Liver (tissue), 8 donors: ENCODE measurements at regions not wholly inside any gene's neighbourhood (a gene's known extent, or its start where the extent isn't known, plus 50 kb on each side); places are given as distances from the start of the nearest gene placed in this dataset.

ENCODE experiments used
- DNase-seq: peaks from one replicate; pipeline ENCODE4 v3.0.0-alpha.2; 2017; ENCODE audit warnings: low spot score
- H3K27ac ChIP-seq, 2 donors: one replicate each; pipeline ENCODE4 v1.7.0; 2013; ENCODE audit warnings: inconsistent platforms in 2 of 2, low read length in 2 of 2, control low read depth in 1 of 2, low read depth in 1 of 2, mild to moderate bottlenecking in 1 of 2
- H3K27me3 ChIP-seq, 4 donors: one replicate each; pipeline versions ENCODE4 v1.6.1 to v1.7.0; 2013; ENCODE audit warnings: low read length in 3 of 4, inconsistent platforms in 1 of 4, mild to moderate bottlenecking in 1 of 4, moderate library complexity in 1 of 4; ENCODE audit not compliant: control insufficient read depth in 4 of 4, insufficient read depth in 4 of 4
- H3K36me3 ChIP-seq, 4 donors: one replicate each; pipeline versions ENCODE4 v1.6.1 to v1.7.0; 2013; ENCODE audit warnings: low read length in 3 of 4, mild to moderate bottlenecking in 3 of 4, low read depth in 1 of 4, moderate library complexity in 1 of 4; ENCODE audit not compliant: control insufficient read depth in 4 of 4, insufficient read depth in 3 of 4
- H3K4me1 ChIP-seq, 4 donors: one replicate each; pipeline versions ENCODE4 v1.6.1 to v1.7.0; 2013; ENCODE audit warnings: low read length in 3 of 4, mild to moderate bottlenecking in 3 of 4, moderate library complexity in 1 of 4; ENCODE audit not compliant: control insufficient read depth in 4 of 4, insufficient read depth in 4 of 4
- H3K4me3 ChIP-seq, 3 donors: one replicate each; pipeline versions ENCODE4 v1.6.1 to v1.7.0; 2013; ENCODE audit warnings: low read length in 3 of 3, control low read depth in 1 of 3, low read depth in 1 of 3, mild to moderate bottlenecking in 1 of 3
- H3K9ac ChIP-seq, 2 donors: one replicate each; pipeline ENCODE4 v1.7.0; 2013; ENCODE audit warnings: low read length in 2 of 2, mild to moderate bottlenecking in 2 of 2, moderate library complexity in 2 of 2, control low read depth in 1 of 2, low read depth in 1 of 2
- H3K9me3 ChIP-seq, 4 donors: one replicate each; pipeline versions ENCODE4 v1.6.1 to v1.7.0; 2013; ENCODE audit warnings: low read length in 3 of 4; ENCODE audit not compliant: control insufficient read depth in 4 of 4
- EGR1 ChIP-seq, 2 donors: IDR thresholded peaks; 2 replicates each; pipeline ENCODE4 v1.6.1; 2016 to 2018; ENCODE audit warnings: antibody characterized with exemption in 2 of 2, low read depth in 2 of 2
- FOXA1 ChIP-seq: IDR thresholded peaks from 2 replicates; pipeline ENCODE4 v1.6.1; 2016; ENCODE audit warnings: antibody characterized with exemption
- FOXA2 ChIP-seq: IDR thresholded peaks from 2 replicates; pipeline ENCODE4 v1.6.1; 2016; ENCODE audit warnings: antibody characterized with exemption
- GABPA ChIP-seq, 2 donors: IDR thresholded peaks in 1 of 2; conservative IDR thresholded peaks in 1 of 2; 2 replicates each; pipeline ENCODE4 v1.6.1; 2016; ENCODE audit warnings: antibody characterized with exemption in 2 of 2, mild to moderate bottlenecking in 1 of 2, moderate library complexity in 1 of 2
- HNF4A ChIP-seq, 2 donors: conservative IDR thresholded peaks; 2 replicates each; pipeline ENCODE4 v1.6.1; 2016; ENCODE audit warnings: antibody characterized with exemption in 2 of 2, mild to moderate bottlenecking in 2 of 2
- HNF4G ChIP-seq: IDR thresholded peaks from 2 replicates; pipeline ENCODE4 v1.6.1; 2016; ENCODE audit warnings: antibody characterized with exemption
- JUND ChIP-seq, 2 donors: IDR thresholded peaks; 2 replicates each; pipeline ENCODE4 v1.6.1; 2016; ENCODE audit warnings: antibody characterized with exemption in 2 of 2
- NR2F2 ChIP-seq: IDR thresholded peaks from 2 replicates; pipeline ENCODE4 v1.6.1; 2016; ENCODE audit warnings: antibody characterized with exemption
- RAD21 ChIP-seq, 2 donors: IDR thresholded peaks; 2 replicates each; pipeline ENCODE4 v1.6.1; 2016; ENCODE audit warnings: antibody characterized with exemption in 2 of 2, mild to moderate bottlenecking in 2 of 2
- RXRA ChIP-seq, 2 donors: IDR thresholded peaks; 2 replicates each; pipeline ENCODE4 v1.6.1; 2017 to 2018; ENCODE audit warnings: antibody characterized with exemption in 2 of 2, mild to moderate bottlenecking in 1 of 2
- SP1 ChIP-seq: IDR thresholded peaks from 2 replicates; pipeline ENCODE4 v1.6.1; 2018; ENCODE audit warnings: antibody characterized with exemption, mild to moderate bottlenecking
- TAF1 ChIP-seq: conservative IDR thresholded peaks from 2 replicates; pipeline ENCODE4 v1.6.1; 2016; ENCODE audit warnings: antibody characterized with exemption, mild to moderate bottlenecking
- YY1 ChIP-seq: IDR thresholded peaks from 2 replicates; pipeline ENCODE4 v1.6.1; 2016; ENCODE audit warnings: antibody characterized with exemption, mild to moderate bottlenecking
- WGBS: extraction: QIAGEN DNeasy Blood & Tissue Kit; methylation state at CpG from one replicate; pipeline ENCODE4 v1.1.7; 2013; 5-methylcytosine and 5-hydroxymethylcytosine counted together
- TF ChIP-seq, protein P1 (sequence below): IDR thresholded peaks from 2 replicates; pipeline ENCODE4 v1.6.1; 2016; ENCODE audit warnings: antibody characterized with exemption, mild to moderate bottlenecking
- TF ChIP-seq, protein P2 (sequence below): IDR thresholded peaks from 2 replicates; pipeline ENCODE4 v1.6.1; 2016; ENCODE audit warnings: antibody characterized with exemption
- TF ChIP-seq, protein P3 (sequence below): fragments of 150-350 bp; IDR thresholded peaks from 2 replicates; pipeline ENCODE4 v1.5.1; 2017; ENCODE audit warnings: improper control_type of control experiment, low read depth, low read length; ENCODE audit not compliant: missing input control
- TF ChIP-seq, protein P4 (sequence below): IDR thresholded peaks from 2 replicates; pipeline ENCODE4 v1.6.1; 2016; ENCODE audit warnings: antibody characterized with exemption
- TF ChIP-seq, protein P5 (sequence below): IDR thresholded peaks from 2 replicates; pipeline ENCODE4 v1.6.1; 2016; ENCODE audit warnings: antibody characterized with exemption
- donor health status: healthy.
- donor health status: healthy.
- donor health status: healthy.
- donor health status: healthy.
- donor health status: healthy.

GRCh38 chr10:92756201-92757065, 66.7 kb downstream of the HHEX start:
- Histone ChIP-seq H3K4me3 (no peak overlapping the region), H3K36me3 (no peaks in the 10 kb centered on the region), H3K27ac (peak overlapping the region; percentile 33 to 36), H3K27me3 (no peaks in the 10 kb centered on the region), H3K9me3 (no peaks in the 10 kb centered on the region), H3K9ac (no peak overlapping the region), H3K4me1 (peaks cover 0 to 4% (median 0%) of the 10 kb centered on the region in 4 donors)
- no peak for DNase-seq
- WGBS: 73% methylated on average over 10 of the region's 10 CpGs
- TF ChIP-seq HNF4A (conservative IDR thresholded peaks at IDR 0.05): no peak
- no peak for TF ChIP-seq YY1
- TF ChIP-seq SP1: no peak
- TF ChIP-seq, protein P1, sequence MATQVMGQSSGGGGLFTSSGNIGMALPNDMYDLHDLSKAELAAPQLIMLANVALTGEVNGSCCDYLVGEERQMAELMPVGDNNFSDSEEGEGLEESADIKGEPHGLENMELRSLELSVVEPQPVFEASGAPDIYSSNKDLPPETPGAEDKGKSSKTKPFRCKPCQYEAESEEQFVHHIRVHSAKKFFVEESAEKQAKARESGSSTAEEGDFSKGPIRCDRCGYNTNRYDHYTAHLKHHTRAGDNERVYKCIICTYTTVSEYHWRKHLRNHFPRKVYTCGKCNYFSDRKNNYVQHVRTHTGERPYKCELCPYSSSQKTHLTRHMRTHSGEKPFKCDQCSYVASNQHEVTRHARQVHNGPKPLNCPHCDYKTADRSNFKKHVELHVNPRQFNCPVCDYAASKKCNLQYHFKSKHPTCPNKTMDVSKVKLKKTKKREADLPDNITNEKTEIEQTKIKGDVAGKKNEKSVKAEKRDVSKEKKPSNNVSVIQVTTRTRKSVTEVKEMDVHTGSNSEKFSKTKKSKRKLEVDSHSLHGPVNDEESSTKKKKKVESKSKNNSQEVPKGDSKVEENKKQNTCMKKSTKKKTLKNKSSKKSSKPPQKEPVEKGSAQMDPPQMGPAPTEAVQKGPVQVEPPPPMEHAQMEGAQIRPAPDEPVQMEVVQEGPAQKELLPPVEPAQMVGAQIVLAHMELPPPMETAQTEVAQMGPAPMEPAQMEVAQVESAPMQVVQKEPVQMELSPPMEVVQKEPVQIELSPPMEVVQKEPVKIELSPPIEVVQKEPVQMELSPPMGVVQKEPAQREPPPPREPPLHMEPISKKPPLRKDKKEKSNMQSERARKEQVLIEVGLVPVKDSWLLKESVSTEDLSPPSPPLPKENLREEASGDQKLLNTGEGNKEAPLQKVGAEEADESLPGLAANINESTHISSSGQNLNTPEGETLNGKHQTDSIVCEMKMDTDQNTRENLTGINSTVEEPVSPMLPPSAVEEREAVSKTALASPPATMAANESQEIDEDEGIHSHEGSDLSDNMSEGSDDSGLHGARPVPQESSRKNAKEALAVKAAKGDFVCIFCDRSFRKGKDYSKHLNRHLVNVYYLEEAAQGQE: no peak
- TF ChIP-seq, protein P2, sequence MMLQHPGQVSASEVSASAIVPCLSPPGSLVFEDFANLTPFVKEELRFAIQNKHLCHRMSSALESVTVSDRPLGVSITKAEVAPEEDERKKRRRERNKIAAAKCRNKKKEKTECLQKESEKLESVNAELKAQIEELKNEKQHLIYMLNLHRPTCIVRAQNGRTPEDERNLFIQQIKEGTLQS: no peak
- TF ChIP-seq, protein P3, sequence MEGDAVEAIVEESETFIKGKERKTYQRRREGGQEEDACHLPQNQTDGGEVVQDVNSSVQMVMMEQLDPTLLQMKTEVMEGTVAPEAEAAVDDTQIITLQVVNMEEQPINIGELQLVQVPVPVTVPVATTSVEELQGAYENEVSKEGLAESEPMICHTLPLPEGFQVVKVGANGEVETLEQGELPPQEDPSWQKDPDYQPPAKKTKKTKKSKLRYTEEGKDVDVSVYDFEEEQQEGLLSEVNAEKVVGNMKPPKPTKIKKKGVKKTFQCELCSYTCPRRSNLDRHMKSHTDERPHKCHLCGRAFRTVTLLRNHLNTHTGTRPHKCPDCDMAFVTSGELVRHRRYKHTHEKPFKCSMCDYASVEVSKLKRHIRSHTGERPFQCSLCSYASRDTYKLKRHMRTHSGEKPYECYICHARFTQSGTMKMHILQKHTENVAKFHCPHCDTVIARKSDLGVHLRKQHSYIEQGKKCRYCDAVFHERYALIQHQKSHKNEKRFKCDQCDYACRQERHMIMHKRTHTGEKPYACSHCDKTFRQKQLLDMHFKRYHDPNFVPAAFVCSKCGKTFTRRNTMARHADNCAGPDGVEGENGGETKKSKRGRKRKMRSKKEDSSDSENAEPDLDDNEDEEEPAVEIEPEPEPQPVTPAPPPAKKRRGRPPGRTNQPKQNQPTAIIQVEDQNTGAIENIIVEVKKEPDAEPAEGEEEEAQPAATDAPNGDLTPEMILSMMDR: no peak
- TF ChIP-seq, protein P4, sequence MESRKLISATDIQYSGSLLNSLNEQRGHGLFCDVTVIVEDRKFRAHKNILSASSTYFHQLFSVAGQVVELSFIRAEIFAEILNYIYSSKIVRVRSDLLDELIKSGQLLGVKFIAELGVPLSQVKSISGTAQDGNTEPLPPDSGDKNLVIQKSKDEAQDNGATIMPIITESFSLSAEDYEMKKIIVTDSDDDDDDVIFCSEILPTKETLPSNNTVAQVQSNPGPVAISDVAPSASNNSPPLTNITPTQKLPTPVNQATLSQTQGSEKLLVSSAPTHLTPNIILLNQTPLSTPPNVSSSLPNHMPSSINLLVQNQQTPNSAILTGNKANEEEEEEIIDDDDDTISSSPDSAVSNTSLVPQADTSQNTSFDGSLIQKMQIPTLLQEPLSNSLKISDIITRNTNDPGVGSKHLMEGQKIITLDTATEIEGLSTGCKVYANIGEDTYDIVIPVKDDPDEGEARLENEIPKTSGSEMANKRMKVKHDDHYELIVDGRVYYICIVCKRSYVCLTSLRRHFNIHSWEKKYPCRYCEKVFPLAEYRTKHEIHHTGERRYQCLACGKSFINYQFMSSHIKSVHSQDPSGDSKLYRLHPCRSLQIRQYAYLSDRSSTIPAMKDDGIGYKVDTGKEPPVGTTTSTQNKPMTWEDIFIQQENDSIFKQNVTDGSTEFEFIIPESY: no peak
- TF ChIP-seq TAF1: no peak
- TF ChIP-seq RAD21 (IDR thresholded peaks at IDR 0.05): peak in 1 of 2 donors; percentile 21
- TF ChIP-seq FOXA1: no peak
- TF ChIP-seq, protein P5, sequence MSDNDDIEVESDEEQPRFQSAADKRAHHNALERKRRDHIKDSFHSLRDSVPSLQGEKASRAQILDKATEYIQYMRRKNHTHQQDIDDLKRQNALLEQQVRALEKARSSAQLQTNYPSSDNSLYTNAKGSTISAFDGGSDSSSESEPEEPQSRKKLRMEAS: peak; percentile 53
- no peak for TF ChIP-seq EGR1 (IDR thresholded peaks at IDR 0.05; ENCODE audit: low read depth in 2 of 2)
- TF ChIP-seq JUND (IDR thresholded peaks at IDR 0.05): no peak
- no peak for TF ChIP-seq GABPA (IDR thresholded peaks at IDR 0.05 in 1 of 2, conservative IDR thresholded peaks at IDR 0.05 in 1 of 2)
- no peak for TF ChIP-seq RXRA (IDR thresholded peaks at IDR 0.05)
- no peak for TF ChIP-seq HNF4G
- TF ChIP-seq FOXA2: no peak
- peak; percentile 63 for TF ChIP-seq NR2F2
